Panc1 (cell line): ENCODE measurements at regions not wholly inside any gene's neighbourhood (a gene's known extent, or its start where the extent isn't known, plus 50 kb on each side); places are given as distances from the start of the nearest gene placed in this dataset.

ENCODE experiments used
- ATAC-seq: fragments of 200-7000 bp; cut with Tn5 transposase; 2 replicates; pipeline ENCODE4 v1.9.1; 2020; ENCODE audit warnings: mild to moderate bottlenecking, moderate library complexity
- BruUV-seq: library from RNA; stranded (reverse); fragments of 400-500 nt; replicated peaks from 2 replicates; lab custom pipeline; 2021; lab: Mats Ljungman, UMichigan
- CTCF ChIA-PET: fragments of 300-600 bp; sonication (Branson Sonifier 250); formaldehyde crosslinking; loops from one replicate; lab custom pipeline; 2022; ENCODE audit warnings: antibody characterized with exemption; lab: Charles Lee
- POLR2A ChIA-PET: fragments of 300-600 bp; sonication (Branson Sonifier 250); formaldehyde crosslinking; loops from one replicate; lab custom pipeline; 2022; ENCODE audit warnings: antibody characterized with exemption; lab: Charles Lee
- DNase-seq: peaks from one replicate; pipeline ENCODE4 v3.0.0-alpha.2; 2010; ENCODE audit warnings: low read depth, low spot score
- H3K27ac ChIP-seq: 2 replicates; pipeline ENCODE4 v1.5.1; 2011; ENCODE audit warnings: mild to moderate bottlenecking, low read length, inconsistent platforms
- H3K27me3 ChIP-seq: fragments of 200-500 bp; sonication (Bioruptor generic); 2 replicates; pipeline ENCODE4 v1.6.0; 2014; ENCODE audit warnings: low read length, inconsistent platforms; ENCODE audit not compliant: control insufficient read depth, insufficient read depth
- H3K36me3 ChIP-seq: fragments of 200-500 bp; sonication (Bioruptor generic); 2 replicates; pipeline ENCODE4 v1.5.1; 2014; ENCODE audit warnings: inconsistent platforms, mild to moderate bottlenecking, low read length, moderate library complexity; ENCODE audit not compliant: control insufficient read depth, insufficient read depth
- H3K4me1 ChIP-seq: 2 replicates; pipeline ENCODE4 v1.5.1; 2011; ENCODE audit warnings: inconsistent platforms, mild to moderate bottlenecking, low read length, moderate library complexity; ENCODE audit not compliant: control insufficient read depth, insufficient read depth
- H3K4me3 ChIP-seq, 2 experiments: 2 replicates each; pipeline ENCODE4 v1.5.1; 2011 to 2012; ENCODE audit warnings: low read depth in 2 of 2, low read length in 2 of 2, mild to moderate bottlenecking in 2 of 2, inconsistent platforms in 1 of 2, moderate library complexity in 1 of 2
- H3K9me3 ChIP-seq: fragments of 200-500 bp; sonication (Bioruptor generic); 2 replicates; pipeline ENCODE4 v1.5.1; 2014; ENCODE audit warnings: low read depth, mild to moderate bottlenecking, inconsistent platforms, low read length, moderate library complexity; ENCODE audit not compliant: control insufficient read depth, insufficient read depth
- CTCF ChIP-seq: fragments of 450-650 bp; IDR thresholded peaks from 2 replicates; pipeline ENCODE4 v1.5.1; 2017; ENCODE audit warnings: mild to moderate bottlenecking
- POLR2AphosphoS5 ChIP-seq: IDR thresholded peaks from 2 replicates; pipeline ENCODE4 v1.6.1; 2012; ENCODE audit warnings: mild to moderate bottlenecking, low read depth, low read length, moderate library complexity
- REST ChIP-seq, 2 experiments: IDR thresholded peaks; 2 replicates each; pipeline ENCODE4 v1.6.1; 2011 to 2012; ENCODE audit warnings: low read depth in 2 of 2, control low read depth in 1 of 2, low read length in 1 of 2, mild to moderate bottlenecking in 1 of 2, moderate library complexity in 1 of 2; ENCODE audit not compliant: insufficient read depth in 1 of 2
- SIN3A ChIP-seq: IDR thresholded peaks from 2 replicates; pipeline ENCODE4 v1.6.1; 2012; ENCODE audit warnings: low read depth, mild to moderate bottlenecking, low read length, moderate library complexity, borderline replicate concordance; ENCODE audit not compliant: insufficient read depth
- TCF7L2 ChIP-seq: IDR thresholded peaks from 2 replicates; pipeline ENCODE4 v1.6.1; 2011; ENCODE audit warnings: mild to moderate bottlenecking, low read depth, low read length, inconsistent platforms
- in situ Hi-C: cut with HindIII; loops from 2 replicates; pipeline ENCODE4 v1.10.0; 2016; ENCODE audit warnings: low sequenced_read_pairs, low pct_unique_long_range_greater_than_20kb
- intact Hi-C: fragments of 100-400 bp; cut with micrococcal nuclease; formaldehyde crosslinking; loops from one replicate; pipeline ENCODE4 v1.10.0; 2022; ENCODE audit not compliant: unreplicated experiment

GRCh38 chr2:129775952-129776653 is 203.4 kb upstream of the RAB6C start:
- in situ Hi-C loops = no loop called here
- ChIA-PET CTCF (no interaction called here), POLR2A (no interaction called here)
- ATAC-seq (no peak), DNase-seq (no peak)
- Histone ChIP-seq H3K4me1 (no peaks in the 10 kb centered on the region), H3K36me3 (no peaks in the 10 kb centered on the region), H3K9me3 (no peaks in the 10 kb centered on the region), H3K4me3 (no peak overlapping the region), H3K27me3 (0 out of 2 replicates have a peak, but pooled peaks cover 1% of the 10 kb centered on the region), H3K27ac (no peak overlapping the region)
- no TSS peak for BruUV-seq
- intact Hi-C loops = no loop called here
- TF ChIP-seq REST (IDR thresholded peaks at IDR 0.05; ENCODE audit: insufficient read depth in 1 of 2, low read depth in 2 of 2, low read length in 1 of 2) = no peak
- TF ChIP-seq TCF7L2 = no peak
- TF ChIP-seq POLR2AphosphoS5 = no peak
- no peak for TF ChIP-seq SIN3A
- TF ChIP-seq CTCF = no peak

GRCh38 chr2:129777146-129777545 is 202.3 kb upstream of the RAB6C start:
- BruUV-seq = no TSS peak
- POLR2A ChIA-PET = no interaction called here

More at GRCh38 chr2:129777146-129777545, 202.3 kb upstream of the RAB6C start:
- in situ Hi-C loops (no loop called here), intact Hi-C loops (no loop called here)
- Histone ChIP-seq H3K4me1 (0 out of 2 replicates have a peak, but pooled peaks cover 2% of the 10 kb centered on the region), H3K4me3 (no peak overlapping the region), H3K27me3 (no peaks in the 10 kb centered on the region), H3K9me3 (no peaks in the 10 kb centered on the region), H3K36me3 (no peaks in the 10 kb centered on the region), H3K27ac (no peak overlapping the region)
- DNase-seq (no peak), ATAC-seq (no peak)
- CTCF ChIA-PET = no interaction called here
- no peak for TF ChIP-seq SIN3A
- TF ChIP-seq POLR2AphosphoS5 = no peak
- no peak for TF ChIP-seq REST (IDR thresholded peaks at IDR 0.05; ENCODE audit: insufficient read depth in 1 of 2, low read depth in 2 of 2, low read length in 1 of 2)
- TF ChIP-seq TCF7L2 = no peak
- no peak for TF ChIP-seq CTCF
